SU-DHL-6 (cell line): ENCODE measurements at regions not wholly inside any gene's neighbourhood (a gene's known extent, or its start where the extent isn't known, plus 50 kb on each side); places are given as distances from the start of the nearest gene placed in this dataset.

Source experiments
- EZH2phosphoT487 ChIP-seq: fragments of 200-600 bp; sonication (generic), shearing (Covaris generic); conservative IDR thresholded peaks from 2 replicates; pipeline ENCODE4 v1.6.1; 2018; ENCODE audit warnings: mild to moderate bottlenecking, antibody characterized with exemption, low read length, moderate library complexity, mixed read lengths
- TF ChIP-seq, protein P1 (sequence below): fragments of 200-600 bp; sonication (generic); IDR thresholded peaks from one replicate; pipeline ENCODE4 v1.5.1; 2017; ENCODE audit warnings: antibody characterized with exemption, mild to moderate bottlenecking, low read length, moderate library complexity; ENCODE audit not compliant: insufficient read depth, poor library complexity, severe bottlenecking

GRCh38 chr4:45732161-45732560, 391.7 kb downstream of the GABRG1 start:
- TF ChIP-seq EZH2phosphoT487, result no peak
- TF ChIP-seq, protein P1, sequence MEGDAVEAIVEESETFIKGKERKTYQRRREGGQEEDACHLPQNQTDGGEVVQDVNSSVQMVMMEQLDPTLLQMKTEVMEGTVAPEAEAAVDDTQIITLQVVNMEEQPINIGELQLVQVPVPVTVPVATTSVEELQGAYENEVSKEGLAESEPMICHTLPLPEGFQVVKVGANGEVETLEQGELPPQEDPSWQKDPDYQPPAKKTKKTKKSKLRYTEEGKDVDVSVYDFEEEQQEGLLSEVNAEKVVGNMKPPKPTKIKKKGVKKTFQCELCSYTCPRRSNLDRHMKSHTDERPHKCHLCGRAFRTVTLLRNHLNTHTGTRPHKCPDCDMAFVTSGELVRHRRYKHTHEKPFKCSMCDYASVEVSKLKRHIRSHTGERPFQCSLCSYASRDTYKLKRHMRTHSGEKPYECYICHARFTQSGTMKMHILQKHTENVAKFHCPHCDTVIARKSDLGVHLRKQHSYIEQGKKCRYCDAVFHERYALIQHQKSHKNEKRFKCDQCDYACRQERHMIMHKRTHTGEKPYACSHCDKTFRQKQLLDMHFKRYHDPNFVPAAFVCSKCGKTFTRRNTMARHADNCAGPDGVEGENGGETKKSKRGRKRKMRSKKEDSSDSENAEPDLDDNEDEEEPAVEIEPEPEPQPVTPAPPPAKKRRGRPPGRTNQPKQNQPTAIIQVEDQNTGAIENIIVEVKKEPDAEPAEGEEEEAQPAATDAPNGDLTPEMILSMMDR, result no peak
